ENCODE measurements at regions not wholly inside any gene's neighbourhood (a gene's known extent, or its start where the extent isn't known, plus 50 kb on each side); places are given as distances from the start of the nearest gene placed in this dataset.

- no peak for TF ChIP-seq POLR2A (IDR thresholded peaks at IDR 0.05; ENCODE audit: low read depth, low read length)
- no peak for TF ChIP-seq TAF1 (IDR thresholded peaks at IDR 0.05; ENCODE audit: borderline replicate concordance, low read depth, low read length)
- TF ChIP-seq POLR2AphosphoS5 (IDR thresholded peaks at IDR 0.05; ENCODE audit: low read depth, low read length): no peak
Observed at GRCh38 chr1:57536749-57537423, 113.0 kb upstream of the DAB1 start.
